ENCODE measurements at regions not wholly inside any gene's neighbourhood (a gene's known extent, or its start where the extent isn't known, plus 50 kb on each side); places are given as distances from the start of the nearest gene placed in this dataset.

DNA sequence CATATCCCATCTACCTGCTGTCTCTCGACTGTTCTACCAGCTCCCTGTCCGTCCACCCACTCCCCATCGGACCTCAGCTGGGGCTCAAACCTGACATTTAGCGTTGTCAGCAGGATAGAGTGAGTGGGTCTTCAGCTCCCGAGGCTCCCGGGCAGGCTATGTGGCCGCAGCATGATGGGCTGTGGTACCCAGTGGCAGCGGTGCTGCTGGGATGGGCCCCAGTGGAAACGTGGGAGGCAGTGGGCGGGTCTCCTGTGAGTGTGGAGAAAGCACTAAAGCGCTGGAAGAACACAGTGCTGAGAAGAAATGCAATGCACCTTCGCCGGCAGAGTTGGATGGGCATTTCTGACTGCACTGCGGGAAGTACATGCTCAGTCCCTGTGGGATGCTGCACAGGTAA lies 204.8 kb upstream of the SYT4 start:
- DNase-seq (ENCODE audit: low spot score): no peak

DNA sequence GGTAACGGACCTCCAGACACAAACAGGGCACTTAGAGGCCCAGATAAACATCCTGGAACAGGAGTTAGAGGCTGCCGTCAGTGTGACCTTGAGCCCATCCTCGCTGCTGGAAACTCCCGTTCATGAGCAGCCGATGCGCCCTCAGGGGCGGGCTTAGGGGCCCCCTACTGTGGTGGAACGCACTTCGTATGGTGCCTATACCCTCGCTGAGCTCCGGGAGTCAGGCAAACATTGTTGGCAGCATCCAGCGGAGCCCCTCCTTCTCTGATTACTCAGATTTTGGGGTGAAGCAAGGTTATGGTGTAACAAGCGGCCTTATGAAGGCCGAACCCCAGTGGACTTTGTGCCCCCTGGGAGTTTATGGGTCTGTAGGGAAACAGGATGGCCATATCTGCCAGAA lies 205.3 kb upstream of the SYT4 start:
- no peak for DNase-seq (ENCODE audit: low spot score)

GRCh38 chr18:43484710-43485109 lies 207.4 kb upstream of the SYT4 start:
- DNase-seq (ENCODE audit: low spot score): no peak

GRCh38 chr18:43485545-43485963 lies 208.3 kb upstream of the SYT4 start:
- no peak for DNase-seq (ENCODE audit: low spot score)

GRCh38 chr18:43486462-43486861 lies 209.2 kb upstream of the SYT4 start:
- DNase-seq (ENCODE audit: low spot score): no peak

DNA sequence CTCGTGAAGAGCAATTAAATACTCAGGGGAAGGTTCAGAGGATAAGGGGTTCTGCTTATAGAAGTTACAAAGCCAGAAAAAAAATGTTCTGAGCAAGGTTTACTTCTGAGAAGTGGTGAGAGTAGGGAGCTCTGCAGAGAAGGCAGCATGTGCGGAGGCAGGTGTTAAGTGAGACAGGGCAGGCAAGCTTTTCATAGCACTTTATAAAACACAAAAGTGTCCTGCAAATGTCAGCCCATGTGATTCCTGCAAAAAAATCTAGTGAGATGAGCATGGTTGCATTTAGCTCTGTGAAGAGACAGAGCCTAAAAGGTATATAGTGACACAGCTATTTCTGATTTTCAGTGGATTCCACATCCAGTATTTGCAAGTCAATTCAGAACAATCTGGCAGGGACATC lies 223.8 kb upstream of the SYT4 start:
- DNase-seq (ENCODE audit: low spot score): no peak

GRCh38 chr18:43506935-43507334 lies 229.6 kb upstream of the SYT4 start:
- DNase-seq (ENCODE audit: low spot score): no peak

DNA sequence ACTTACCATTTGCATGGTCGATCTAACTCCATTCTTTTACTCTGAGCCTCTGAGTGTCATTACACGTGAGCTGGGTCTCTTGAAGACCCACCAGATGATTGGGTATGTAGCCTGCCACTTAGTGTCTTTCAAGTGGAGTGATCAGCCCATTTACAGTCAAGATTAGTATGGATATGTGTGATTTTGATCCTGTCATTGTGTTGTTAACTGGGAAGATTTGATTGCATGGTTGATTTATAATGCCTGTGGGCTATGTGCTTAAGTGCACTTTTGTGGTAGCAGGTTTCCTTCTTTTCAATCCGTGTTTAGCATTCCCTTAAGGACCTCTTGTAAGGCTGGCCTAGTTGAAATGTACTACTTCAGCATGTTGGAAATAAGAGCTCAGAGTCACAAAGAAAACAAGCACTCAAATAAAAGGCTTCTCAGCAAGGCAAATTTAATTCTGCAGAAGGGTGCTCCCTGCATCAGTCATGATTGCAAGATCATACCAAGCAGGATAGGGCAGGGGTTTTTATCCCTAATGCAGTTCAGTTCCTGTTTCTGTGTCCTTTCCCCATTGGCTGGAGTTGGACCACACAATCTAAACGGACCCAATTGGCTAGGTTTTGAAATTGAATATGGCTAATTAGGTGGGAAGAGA lies 230.7 kb upstream of the SYT4 start:
- no peak for DNase-seq (ENCODE audit: low spot score)

DNA sequence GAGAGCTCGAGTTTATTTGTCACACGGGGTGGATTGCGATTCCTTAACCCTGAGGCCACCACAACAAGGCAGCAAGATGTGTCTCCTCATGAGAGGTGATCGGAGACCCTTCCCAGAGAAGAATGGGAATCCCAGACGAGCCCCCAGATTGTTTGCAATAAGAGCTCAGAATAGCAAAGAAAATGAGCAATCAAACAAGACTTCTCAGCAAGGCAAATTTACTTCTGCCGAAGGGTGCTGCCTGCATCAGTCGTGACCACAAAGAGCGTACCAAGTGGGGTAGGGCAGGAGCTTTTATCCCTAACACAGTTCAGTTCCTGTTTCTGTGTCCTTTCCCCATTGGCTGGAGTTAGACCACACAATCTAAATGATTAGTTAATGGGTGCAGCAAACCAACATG lies 237.5 kb upstream of the SYT4 start:
- no peak for DNase-seq (ENCODE audit: low spot score)

DNA sequence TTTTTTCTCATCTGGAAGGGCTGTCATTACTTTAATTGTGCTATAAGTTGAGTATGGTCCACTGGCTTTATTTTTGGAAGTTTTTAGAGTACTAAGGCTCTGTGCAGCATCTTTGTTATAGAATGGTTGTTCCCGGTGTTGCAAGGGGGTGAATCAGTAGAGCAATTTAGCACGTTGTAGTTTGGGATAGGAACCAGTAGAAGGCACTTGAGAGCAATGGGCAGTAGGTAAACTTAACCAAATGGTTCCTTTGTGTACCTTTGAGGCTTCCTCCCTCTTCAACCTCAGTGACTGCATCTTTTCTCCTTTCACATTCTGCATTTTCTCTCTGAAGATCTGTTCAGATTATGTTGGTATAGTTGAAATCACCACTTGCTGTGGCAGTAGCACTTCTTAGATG lies 238.2 kb upstream of the SYT4 start:
- no peak for DNase-seq (ENCODE audit: low spot score)

DNA sequence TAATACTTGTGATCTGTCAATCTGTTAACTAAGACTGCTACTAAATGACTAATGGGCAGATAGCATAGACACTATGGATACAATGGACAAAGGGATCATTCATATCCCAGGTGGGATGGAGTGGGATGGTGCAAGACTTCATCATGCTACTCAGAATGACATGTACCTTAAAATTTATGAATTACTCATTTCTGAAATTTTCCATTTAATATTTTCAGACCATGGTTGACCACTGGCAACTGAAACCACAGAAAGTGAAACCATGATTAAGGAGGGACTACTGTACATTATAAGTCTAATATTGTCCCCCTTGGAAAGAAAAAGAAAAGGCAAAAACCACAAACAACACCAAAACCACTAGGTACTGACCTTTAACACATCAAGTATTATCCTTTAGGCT lies 247.0 kb upstream of the SYT4 start:
- no peak for DNase-seq (ENCODE audit: low spot score)

- DNase-seq (ENCODE audit: low spot score): no peak
Measured at GRCh38 chr18:43525169-43525568, 247.9 kb upstream of the SYT4 start.

DNA sequence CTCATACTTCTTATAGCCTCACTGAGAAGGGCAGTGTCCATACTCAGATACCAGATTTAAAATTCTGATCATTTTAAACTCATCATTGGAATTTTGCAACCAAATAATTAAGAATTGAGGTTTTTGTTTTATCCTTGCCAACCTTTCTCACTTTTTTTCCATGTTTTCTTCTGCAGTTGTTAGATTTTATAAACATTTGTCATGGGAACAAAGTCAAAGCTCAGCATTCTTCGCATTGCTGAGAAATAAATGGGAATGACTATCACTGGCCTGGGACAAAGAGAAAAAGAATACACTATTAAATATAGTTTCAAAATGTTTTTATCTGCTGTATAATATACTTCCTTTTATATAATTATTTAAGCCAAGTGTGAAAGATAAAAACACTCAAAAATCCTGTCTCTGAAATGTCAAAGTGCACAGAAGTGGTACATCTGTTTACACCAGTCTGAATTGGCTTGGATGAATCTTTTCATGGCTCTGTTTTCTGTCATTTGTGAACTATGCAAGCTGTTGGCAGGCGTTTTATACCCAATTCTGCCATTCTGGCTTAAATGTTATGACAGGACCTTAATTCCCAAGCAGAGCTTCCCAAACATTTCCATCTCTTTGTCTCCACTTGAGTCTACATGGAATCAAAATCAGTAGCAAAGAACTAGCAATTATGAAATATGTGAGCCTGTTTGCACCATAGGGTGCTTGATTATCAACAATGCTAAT lies 249.3 kb upstream of the SYT4 start:
- DNase-seq (ENCODE audit: low spot score): no peak

DNA sequence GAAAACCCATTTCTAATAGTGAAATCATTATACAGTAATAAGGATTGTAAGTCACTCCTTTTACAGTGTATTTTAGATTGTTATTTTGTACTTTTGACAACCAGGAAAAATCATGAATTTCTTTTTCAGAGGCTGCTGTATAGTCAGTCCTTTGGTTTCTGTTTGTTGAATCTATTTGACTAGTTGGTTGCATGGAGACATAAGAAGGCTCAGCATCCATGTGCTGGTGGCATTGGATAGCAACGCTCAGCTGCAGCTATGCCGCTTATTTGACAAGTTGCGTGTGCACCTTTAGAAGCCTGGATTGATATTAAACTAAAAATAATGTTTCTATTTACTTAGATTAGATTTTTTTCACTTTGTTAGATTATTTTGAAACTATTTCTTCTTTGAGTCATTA lies 254.1 kb upstream of the SYT4 start:
- DNase-seq (ENCODE audit: low spot score): no peak

DNA sequence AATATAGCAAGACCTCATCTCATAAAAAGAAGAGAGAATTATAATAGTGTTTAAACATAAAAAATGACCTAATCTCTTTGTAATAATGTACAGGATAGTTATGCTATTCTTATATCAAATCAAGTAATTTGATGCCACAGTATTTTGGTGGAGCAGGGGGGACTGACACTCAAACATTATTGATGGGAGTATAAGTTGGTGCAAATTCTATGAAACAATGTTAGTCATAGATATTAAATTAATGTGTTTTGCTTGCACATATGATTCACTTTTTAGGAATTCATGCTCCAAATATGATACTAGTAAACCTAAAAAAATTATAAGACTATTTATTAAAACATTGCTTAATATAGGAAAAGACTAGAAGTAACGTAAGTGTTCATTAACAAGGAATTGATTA lies 256.1 kb upstream of the SYT4 start:
- no peak for DNase-seq (ENCODE audit: low spot score)

GRCh38 chr18:43534511-43534910 lies 257.2 kb upstream of the SYT4 start:
- no peak for DNase-seq (ENCODE audit: low spot score)

DNA sequence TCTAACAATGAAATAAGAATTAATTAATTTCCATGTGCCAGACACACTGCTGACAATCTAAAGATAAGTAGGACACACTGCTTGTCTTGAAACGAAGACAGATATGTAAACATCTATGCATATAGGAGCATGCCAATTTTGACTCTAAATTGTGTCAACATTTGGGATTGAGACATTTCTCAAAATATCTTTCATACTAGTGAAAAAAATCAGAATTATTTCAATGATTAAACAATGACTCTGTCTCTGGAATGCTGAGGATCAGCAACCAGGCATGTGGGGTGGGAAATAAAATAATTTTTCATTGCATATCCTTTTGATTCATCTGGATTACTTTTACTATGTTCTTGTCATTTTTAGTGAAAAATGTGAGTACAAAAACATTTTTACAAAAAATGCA lies 262.6 kb upstream of the SYT4 start:
- no peak for DNase-seq (ENCODE audit: low spot score)

DNA sequence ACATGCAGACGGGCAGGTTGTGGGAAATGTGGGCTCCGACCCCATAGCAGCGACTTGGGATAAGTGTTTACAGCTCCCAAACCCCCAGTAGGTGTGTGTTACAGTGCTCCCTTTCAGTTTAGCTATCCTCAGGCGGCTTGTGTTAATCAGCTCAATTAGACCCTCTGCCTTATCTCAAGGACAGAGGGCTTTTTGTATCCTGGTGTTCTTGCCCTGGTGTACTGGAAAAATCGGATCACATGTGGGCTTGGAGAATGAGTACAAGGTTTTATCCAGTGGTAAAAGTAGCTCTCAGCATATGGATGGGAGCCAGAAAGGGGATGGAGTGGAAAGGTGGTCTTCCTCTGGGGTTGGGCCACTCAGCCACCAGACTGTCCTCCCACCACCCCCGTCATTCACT lies 264.7 kb upstream of the SYT4 start:
- DNase-seq (ENCODE audit: low spot score): no peak

GRCh38 chr18:43543236-43543635 lies 265.9 kb upstream of the SYT4 start:
- no peak for DNase-seq (ENCODE audit: low spot score)

- no peak for DNase-seq (ENCODE audit: low spot score)
Measured at GRCh38 chr18:43547456-43547855, 270.2 kb upstream of the SYT4 start.

GRCh38 chr18:43559507-43559906 lies 282.2 kb upstream of the SYT4 start:
- DNase-seq (ENCODE audit: low spot score): no peak

DNA sequence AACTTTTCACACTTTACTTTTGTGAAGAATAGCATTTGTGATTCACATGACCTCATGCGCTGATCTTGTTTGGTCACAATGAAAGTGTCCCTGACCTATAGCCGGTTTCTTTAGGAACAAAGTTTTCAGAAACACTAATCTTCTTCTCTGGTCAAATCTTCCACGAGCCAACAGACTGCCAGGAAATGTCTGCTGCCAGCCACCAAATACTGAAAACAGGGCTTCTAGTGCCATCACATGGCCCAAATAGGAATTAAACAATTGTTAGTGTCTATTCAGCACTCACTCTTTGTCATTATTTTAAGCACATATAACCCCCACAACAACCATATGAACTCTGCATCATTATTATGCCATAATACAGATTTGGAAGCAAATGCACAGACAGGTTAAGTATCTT lies 286.5 kb upstream of the SYT4 start:
- DNase-seq (ENCODE audit: low spot score): no peak

GRCh38 chr18:43570593-43570992 lies 293.3 kb upstream of the SYT4 start:
- no peak for DNase-seq (ENCODE audit: low spot score)

DNA sequence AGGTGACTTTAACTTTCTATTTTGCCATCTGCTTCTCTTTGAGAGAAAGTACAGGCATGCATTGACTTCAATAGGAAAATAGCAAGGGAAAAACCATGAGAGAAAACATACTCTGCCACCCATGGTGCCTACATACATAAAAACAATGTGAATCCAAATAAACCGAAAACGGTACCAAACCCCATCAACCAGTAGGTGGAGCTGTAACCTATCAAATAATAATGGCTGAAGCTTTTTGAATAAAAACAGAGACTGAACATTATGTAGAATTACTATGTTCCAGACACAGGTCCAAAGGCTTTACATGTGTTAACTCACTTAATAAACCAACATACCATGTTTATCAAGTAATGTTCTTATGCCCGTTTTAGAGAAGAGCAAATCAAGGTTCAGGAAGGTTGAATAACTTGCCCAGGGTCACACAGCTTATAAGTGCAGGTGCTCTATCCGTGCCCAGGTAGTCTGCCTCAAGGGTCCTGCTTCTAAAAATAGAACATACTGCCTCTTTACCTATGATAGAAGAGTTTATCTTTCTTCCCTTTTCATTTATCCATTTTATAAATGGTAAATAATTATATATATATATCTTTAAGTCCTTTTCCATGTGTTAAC lies 293.9 kb upstream of the SYT4 start:
- DNase-seq (ENCODE audit: low spot score): peak; percentile 30
